HG03103 (cell line): ENCODE measurements at regions not wholly inside any gene's neighbourhood (a gene's known extent, or its start where the extent isn't known, plus 50 kb on each side); places are given as distances from the start of the nearest gene placed in this dataset.

Source experiments
- ATAC-seq: cut with Tn5 transposase; IDR thresholded peaks from one replicate; pipeline ENCODE4 v1.9.1; 2021; ENCODE audit warnings: low read depth; ENCODE audit not compliant: unreplicated experiment

GRCh38 chr1:87264976-87265375, 63.7 kb upstream of the LMO4 start:
- ATAC-seq: no peak

DNA sequence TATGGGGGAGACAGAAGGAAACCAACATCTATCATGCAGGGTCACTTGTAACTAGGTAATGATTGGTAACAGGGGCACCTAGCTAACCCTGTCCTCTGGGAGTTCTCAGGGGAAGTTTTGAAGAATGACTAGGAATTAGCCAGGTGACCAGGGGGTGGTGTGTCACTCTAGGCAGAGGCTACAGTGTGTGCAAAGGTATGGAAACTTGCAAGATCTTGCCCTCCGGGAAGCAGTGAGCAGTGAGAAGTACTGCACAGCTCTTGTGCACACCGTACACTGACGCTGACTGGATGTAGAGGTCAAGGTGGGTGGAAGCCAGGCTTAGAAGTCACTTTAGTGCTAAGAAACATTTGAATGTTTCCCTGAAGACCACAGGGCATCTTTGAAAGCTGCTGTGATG, 62.9 kb upstream of the LMO4 start:
- no peak for ATAC-seq

DNA sequence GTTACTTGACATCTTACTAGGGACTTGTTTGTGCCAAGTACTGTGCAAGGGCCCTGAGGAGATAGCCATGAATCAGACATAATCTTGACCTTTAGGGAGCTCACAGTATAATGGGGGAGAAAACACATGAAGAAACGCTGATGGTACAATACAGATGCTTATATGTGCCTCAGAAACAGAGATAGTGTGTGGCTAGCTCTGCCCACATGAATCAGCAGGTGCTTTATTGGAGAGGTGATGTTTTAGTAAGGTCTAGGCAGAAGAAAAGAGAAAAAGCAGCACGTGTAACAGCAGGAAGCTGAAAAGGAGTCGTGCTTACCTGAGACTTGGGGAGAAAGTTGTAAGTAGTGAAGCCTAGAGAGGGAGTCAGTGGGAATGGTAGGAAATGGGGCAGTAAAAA, 60.6 kb upstream of the LMO4 start:
- no peak for ATAC-seq

DNA sequence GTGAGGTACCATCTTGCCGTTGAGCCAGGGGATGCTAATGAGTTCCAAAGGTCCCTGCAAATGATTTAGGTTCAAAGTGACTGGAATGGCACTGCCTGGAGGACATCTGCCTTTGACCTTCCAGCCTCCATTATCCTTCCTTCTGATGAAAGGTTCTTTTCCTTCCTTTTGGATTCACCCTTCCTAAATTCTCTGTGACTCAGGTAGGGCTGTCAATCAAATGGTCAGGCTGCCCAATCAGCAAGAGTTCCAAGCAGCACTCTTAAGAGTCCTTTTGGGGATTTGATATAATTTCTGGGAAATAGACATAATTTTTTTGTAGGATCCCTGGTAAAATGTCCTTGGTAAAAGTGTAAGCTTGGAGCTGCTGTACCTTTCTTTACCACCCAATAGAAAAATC, 58.8 kb upstream of the LMO4 start:
- ATAC-seq: no peak

DNA sequence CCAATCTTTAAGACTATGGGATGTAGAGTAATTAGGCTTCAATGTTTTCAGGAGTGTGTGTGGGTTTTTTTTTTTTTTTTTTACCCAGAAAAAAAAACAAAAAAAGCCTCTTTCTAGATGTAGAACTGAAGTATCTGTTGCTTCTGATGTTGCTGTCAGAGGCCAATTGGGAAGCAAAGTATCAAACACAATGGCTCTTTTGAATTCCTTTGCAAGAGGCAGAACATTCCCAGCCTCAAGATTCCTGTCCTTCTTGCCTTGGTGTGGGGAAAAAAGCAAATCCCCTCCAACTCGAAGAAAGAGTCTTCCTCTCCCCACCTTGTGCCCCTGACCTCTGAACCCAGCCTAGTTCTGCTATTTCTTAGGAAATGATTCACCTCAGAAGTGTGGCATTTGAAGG, 55.4 kb upstream of the LMO4 start:
- ATAC-seq: no peak

DNA sequence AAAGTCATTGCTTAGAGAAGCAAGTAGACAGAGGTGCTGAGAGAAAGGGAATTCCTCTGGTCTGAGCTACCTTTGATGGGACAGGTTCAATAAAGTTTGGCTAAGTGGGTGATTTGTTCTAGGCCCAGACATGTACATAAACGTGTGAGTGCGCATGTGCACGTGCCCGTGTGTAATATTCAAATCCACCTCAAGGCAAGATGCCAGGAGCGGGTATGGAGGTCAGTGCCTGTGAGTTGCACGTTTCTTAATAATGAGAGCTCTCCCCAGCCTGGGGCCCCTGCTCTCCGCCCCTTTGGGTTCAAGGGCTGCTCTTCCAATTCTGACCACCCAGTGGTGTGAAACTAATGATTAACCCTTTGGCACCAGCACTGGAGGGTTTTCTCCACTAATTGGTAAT, 53.8 kb upstream of the LMO4 start:
- no peak for ATAC-seq

DNA sequence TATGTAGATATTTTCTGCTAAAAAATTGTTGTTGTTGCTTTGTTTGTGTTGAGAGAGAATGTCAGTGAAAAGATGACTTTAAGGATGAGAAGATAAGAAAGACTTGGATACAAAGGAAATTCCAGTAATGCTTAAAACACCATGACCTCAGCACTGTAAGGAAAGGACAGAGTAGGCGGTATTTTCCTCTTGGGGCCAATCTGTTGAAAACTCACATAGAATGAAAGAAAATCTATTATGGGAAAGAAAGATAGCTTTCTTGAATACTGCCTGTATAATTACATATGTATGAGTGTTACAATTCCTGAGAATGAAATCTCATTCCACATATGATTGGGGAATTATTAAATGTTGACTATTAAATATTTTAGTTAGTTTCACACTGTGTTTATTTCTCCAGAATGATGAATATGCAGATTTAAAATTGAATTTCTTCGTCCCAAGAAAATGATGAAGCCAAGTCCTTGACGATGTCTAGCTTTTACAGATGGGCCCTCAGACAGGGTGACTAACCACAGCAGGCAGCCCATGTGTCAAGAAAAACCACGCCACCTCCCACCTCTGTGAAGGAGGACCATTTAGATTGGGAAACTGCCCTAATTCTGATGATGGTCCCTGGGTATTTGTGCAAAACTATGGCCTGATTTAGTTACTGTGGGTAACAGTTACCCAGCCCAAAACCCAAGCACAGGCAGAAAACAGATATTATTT, 49.7 kb upstream of the LMO4 start:
- no peak for ATAC-seq
